DND-41 (cell line): ENCODE measurements at regions not wholly inside any gene's neighbourhood (a gene's known extent, or its start where the extent isn't known, plus 50 kb on each side); places are given as distances from the start of the nearest gene placed in this dataset.

Source experiments
- EZH2 ChIP-seq: IDR thresholded peaks from 3 replicates; pipeline ENCODE4 v1.6.1; 2012; ENCODE audit warnings: borderline replicate concordance, low read depth, mild to moderate bottlenecking, moderate library complexity, low read length, inconsistent platforms; ENCODE audit not compliant: severe bottlenecking
- TF ChIP-seq, protein P1 (sequence below): IDR thresholded peaks from 2 replicates; pipeline ENCODE4 v1.5.1; 2012; ENCODE audit warnings: borderline replicate concordance, low read length, moderate library complexity, mild to moderate bottlenecking; ENCODE audit not compliant: poor library complexity, severe bottlenecking; ENCODE audit errors: extremely low read depth

DNA sequence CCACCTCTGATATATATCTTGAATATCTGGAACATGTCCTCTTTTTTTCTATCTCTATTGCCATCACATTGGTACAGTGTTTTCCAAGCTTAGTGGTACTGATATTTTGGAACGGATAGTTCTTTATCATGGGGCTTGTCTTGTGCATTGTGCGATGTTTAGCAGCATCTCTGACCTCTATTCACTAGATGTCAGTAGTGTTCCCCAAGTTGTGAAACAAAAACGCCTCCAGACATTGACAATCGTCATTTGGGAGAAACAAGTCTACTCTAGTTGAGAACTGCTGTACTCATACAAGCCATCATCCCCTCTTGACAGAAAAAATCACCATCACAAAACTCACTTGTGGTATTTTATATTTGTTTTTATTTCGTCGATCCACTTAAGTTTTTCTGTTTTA, 79.7 kb upstream of the CHODL start:
- TF ChIP-seq, protein P1, sequence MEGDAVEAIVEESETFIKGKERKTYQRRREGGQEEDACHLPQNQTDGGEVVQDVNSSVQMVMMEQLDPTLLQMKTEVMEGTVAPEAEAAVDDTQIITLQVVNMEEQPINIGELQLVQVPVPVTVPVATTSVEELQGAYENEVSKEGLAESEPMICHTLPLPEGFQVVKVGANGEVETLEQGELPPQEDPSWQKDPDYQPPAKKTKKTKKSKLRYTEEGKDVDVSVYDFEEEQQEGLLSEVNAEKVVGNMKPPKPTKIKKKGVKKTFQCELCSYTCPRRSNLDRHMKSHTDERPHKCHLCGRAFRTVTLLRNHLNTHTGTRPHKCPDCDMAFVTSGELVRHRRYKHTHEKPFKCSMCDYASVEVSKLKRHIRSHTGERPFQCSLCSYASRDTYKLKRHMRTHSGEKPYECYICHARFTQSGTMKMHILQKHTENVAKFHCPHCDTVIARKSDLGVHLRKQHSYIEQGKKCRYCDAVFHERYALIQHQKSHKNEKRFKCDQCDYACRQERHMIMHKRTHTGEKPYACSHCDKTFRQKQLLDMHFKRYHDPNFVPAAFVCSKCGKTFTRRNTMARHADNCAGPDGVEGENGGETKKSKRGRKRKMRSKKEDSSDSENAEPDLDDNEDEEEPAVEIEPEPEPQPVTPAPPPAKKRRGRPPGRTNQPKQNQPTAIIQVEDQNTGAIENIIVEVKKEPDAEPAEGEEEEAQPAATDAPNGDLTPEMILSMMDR = no peak
- no peak for TF ChIP-seq EZH2
